Stomach (tissue), 4 donors: ENCODE measurements at regions not wholly inside any gene's neighbourhood (a gene's known extent, or its start where the extent isn't known, plus 50 kb on each side); places are given as distances from the start of the nearest gene placed in this dataset.

Experiments
- CTCF ChIP-seq, 7 experiments: fragments of 450-650 bp in 4 of 7; fragments of 200-600 bp in 3 of 7; sonication (generic) in 3 of 7; IDR thresholded peaks; one replicate each; pipeline ENCODE4 v1.5.1; 2016 to 2019; ENCODE audit warnings: antibody characterized with exemption in 7 of 7, control low read depth in 2 of 7, mild to moderate bottlenecking in 1 of 7
- EP300 ChIP-seq: sonication (generic); formaldehyde crosslinking; IDR thresholded peaks from one replicate; pipeline ENCODE4 v1.6.1; 2017; ENCODE audit warnings: antibody characterized with exemption
- POLR2A ChIP-seq, 4 donors: fragments of 450-650 bp; IDR thresholded peaks; one replicate each; pipeline ENCODE4 v1.6.1; 2016; ENCODE audit warnings: antibody characterized with exemption in 4 of 4, control low read depth in 2 of 4, mild to moderate bottlenecking in 1 of 4, moderate library complexity in 1 of 4
- POLR2AphosphoS5 ChIP-seq, 3 donors: sonication (generic); formaldehyde crosslinking; IDR thresholded peaks; one replicate each; pipeline ENCODE4 v1.6.1; 2016; ENCODE audit warnings: antibody characterized with exemption in 3 of 3

- no peak for TF ChIP-seq POLR2AphosphoS5 (IDR thresholded peaks at IDR 0.05)
- TF ChIP-seq CTCF (IDR thresholded peaks at IDR 0.05) = no peak
- TF ChIP-seq POLR2A (IDR thresholded peaks at IDR 0.05) = no peak
- no peak for TF ChIP-seq EP300
Measured at GRCh38 chr10:62904281-62904875, 88.2 kb upstream of the EGR2 start.
